ENCODE measurements at regions not wholly inside any gene's neighbourhood (a gene's known extent, or its start where the extent isn't known, plus 50 kb on each side); places are given as distances from the start of the nearest gene placed in this dataset.

DNA sequence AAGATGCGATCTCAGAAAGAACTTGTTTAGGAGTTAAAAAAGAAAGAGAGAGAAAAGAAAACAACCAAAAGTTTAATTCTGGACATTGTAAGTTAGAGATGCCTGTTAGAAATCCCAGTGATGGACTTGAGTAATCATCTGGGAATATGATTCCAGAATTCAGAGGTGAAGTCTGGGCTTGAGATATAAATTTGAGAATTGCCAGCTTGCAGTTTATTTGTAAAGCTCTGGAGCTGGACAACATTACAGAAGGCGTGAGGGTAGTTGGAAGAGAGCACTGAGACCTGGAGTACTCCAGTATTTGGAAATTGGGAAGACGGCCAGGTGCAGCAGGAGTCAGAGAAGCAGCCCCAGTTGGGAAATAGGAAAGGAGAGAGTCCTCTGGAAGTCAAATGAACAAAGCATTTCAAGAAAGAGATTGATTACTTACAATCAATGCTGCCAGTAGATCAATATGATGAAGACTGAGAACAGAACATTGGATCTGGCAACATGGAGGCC lies 128.8 kb upstream of the ARHGAP28 start:
- Histone ChIP-seq H2AFZ (ENCODE audit: low read length) (no peak overlapping the region), H3K4me2 (ENCODE audit: low read depth, low read length, poor library complexity, severe bottlenecking) (no peak overlapping the region), H3K9me2 (replicated peaks; ENCODE audit: low read depth, low read length) (no peaks in the 10 kb centered on the region), H3K4me1 (ENCODE audit: insufficient read depth, low read length, poor library complexity, severe bottlenecking) (no peaks in the 10 kb centered on the region), H4K20me1 (ENCODE audit: insufficient read depth, low read length, poor library complexity, severe bottlenecking) (no peaks in the 10 kb centered on the region), H3K4me3 (ENCODE audit: low read length, poor library complexity, severe bottlenecking) (no peak overlapping the region), H3K36me3 (ENCODE audit: insufficient read depth, low read length) (no peaks in the 10 kb centered on the region), H3K9ac (ENCODE audit: low read depth, low read length, poor library complexity, severe bottlenecking) (no peak overlapping the region), H3F3A (ENCODE audit: low read depth) (no peaks in the 10 kb centered on the region), H3K27me3 (ENCODE audit: insufficient read depth, low read length, poor library complexity, severe bottlenecking) (no peaks in the 10 kb centered on the region), H3K9me3 (ENCODE audit: insufficient read depth, low read depth, low read length) (0 out of 2 replicates have a peak, but pooled peaks cover 3% of the 10 kb centered on the region), H3K79me2 (ENCODE audit: insufficient read depth, low read length) (no peaks in the 10 kb centered on the region)
- TF ChIP-seq, protein P1, sequence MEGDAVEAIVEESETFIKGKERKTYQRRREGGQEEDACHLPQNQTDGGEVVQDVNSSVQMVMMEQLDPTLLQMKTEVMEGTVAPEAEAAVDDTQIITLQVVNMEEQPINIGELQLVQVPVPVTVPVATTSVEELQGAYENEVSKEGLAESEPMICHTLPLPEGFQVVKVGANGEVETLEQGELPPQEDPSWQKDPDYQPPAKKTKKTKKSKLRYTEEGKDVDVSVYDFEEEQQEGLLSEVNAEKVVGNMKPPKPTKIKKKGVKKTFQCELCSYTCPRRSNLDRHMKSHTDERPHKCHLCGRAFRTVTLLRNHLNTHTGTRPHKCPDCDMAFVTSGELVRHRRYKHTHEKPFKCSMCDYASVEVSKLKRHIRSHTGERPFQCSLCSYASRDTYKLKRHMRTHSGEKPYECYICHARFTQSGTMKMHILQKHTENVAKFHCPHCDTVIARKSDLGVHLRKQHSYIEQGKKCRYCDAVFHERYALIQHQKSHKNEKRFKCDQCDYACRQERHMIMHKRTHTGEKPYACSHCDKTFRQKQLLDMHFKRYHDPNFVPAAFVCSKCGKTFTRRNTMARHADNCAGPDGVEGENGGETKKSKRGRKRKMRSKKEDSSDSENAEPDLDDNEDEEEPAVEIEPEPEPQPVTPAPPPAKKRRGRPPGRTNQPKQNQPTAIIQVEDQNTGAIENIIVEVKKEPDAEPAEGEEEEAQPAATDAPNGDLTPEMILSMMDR (conservative IDR thresholded peaks at IDR 0.05; ENCODE audit: low read length) = no peak
- TF ChIP-seq EZH2phosphoT487 (IDR thresholded peaks at IDR 0.05; ENCODE audit: borderline replicate concordance) = no peak

DNA sequence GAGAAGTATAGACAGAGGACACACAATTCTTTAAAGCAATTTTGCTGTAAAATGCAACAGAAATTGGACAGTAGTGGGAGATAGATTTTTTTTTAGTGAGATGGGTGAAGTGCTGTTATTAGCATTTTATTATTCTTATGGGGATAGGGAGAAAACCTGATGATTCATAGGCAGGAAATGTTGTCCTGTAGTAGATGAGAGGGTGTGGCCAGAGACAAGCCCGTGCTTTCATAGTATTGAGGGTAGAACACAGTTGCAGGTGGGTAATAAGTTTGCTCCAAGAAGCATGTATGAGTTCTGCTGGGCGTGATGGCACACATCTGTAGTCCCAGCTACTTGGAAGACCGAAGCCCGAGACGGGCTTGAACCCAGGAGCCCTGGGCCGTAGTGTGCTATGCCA lies 128.3 kb upstream of the ARHGAP28 start:
- Histone ChIP-seq H3F3A (ENCODE audit: low read depth) (no peaks in the 10 kb centered on the region), H3K4me1 (ENCODE audit: insufficient read depth, low read length, poor library complexity, severe bottlenecking) (no peaks in the 10 kb centered on the region), H3K27me3 (ENCODE audit: insufficient read depth, low read length, poor library complexity, severe bottlenecking) (no peaks in the 10 kb centered on the region), H3K4me3 (ENCODE audit: low read length, poor library complexity, severe bottlenecking) (no peak overlapping the region), H3K9me2 (replicated peaks; ENCODE audit: low read depth, low read length) (no peaks in the 10 kb centered on the region), H3K4me2 (ENCODE audit: low read depth, low read length, poor library complexity, severe bottlenecking) (no peak overlapping the region), H3K79me2 (ENCODE audit: insufficient read depth, low read length) (no peaks in the 10 kb centered on the region), H4K20me1 (ENCODE audit: insufficient read depth, low read length, poor library complexity, severe bottlenecking) (no peaks in the 10 kb centered on the region), H2AFZ (ENCODE audit: low read length) (no peak overlapping the region), H3K9ac (ENCODE audit: low read depth, low read length, poor library complexity, severe bottlenecking) (no peak overlapping the region), H3K9me3 (ENCODE audit: insufficient read depth, low read depth, low read length) (0 out of 2 replicates have a peak, but pooled peaks cover 3% of the 10 kb centered on the region), H3K36me3 (ENCODE audit: insufficient read depth, low read length) (no peaks in the 10 kb centered on the region)
- TF ChIP-seq EZH2phosphoT487 (IDR thresholded peaks at IDR 0.05; ENCODE audit: borderline replicate concordance) = no peak
- TF ChIP-seq, protein P1 (conservative IDR thresholded peaks at IDR 0.05; ENCODE audit: low read length) = no peak

DNA sequence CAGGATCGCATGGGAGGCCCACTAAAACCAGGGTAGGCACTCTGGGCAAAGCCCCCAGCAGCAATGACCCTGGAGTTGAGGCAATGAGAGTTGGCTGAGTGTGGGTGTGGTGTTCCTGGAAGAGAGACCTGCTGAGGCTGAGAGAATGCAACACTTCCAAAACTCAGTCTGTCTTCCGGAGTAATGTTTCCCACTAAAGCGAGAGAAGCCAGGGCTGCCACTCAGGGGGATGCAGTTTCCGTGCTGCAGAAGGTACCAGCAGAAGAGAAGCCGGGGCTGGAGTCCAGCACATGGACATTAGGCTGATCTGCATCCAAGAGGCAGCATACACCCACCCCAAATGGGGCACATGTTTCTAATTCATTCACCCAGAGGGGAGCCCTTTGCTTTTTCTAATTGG lies 127.2 kb upstream of the ARHGAP28 start:
- no peak for TF ChIP-seq EZH2phosphoT487 (IDR thresholded peaks at IDR 0.05; ENCODE audit: borderline replicate concordance)
- TF ChIP-seq, protein P1 (conservative IDR thresholded peaks at IDR 0.05; ENCODE audit: low read length) = no peak
- Histone ChIP-seq H4K20me1 (ENCODE audit: insufficient read depth, low read length, poor library complexity, severe bottlenecking) (no peaks in the 10 kb centered on the region), H3K79me2 (ENCODE audit: insufficient read depth, low read length) (no peaks in the 10 kb centered on the region), H3K4me2 (ENCODE audit: low read depth, low read length, poor library complexity, severe bottlenecking) (no peak overlapping the region), H3K36me3 (ENCODE audit: insufficient read depth, low read length) (no peaks in the 10 kb centered on the region), H2AFZ (ENCODE audit: low read length) (no peak overlapping the region), H3K9me2 (replicated peaks; ENCODE audit: low read depth, low read length) (no peaks in the 10 kb centered on the region), H3K27me3 (ENCODE audit: insufficient read depth, low read length, poor library complexity, severe bottlenecking) (no peaks in the 10 kb centered on the region), H3K4me1 (ENCODE audit: insufficient read depth, low read length, poor library complexity, severe bottlenecking) (no peaks in the 10 kb centered on the region), H3K9ac (ENCODE audit: low read depth, low read length, poor library complexity, severe bottlenecking) (no peak overlapping the region), H3K4me3 (ENCODE audit: low read length, poor library complexity, severe bottlenecking) (no peak overlapping the region), H3F3A (ENCODE audit: low read depth) (no peaks in the 10 kb centered on the region), H3K9me3 (ENCODE audit: insufficient read depth, low read depth, low read length) (0 out of 2 replicates have a peak, but pooled peaks cover 3% of the 10 kb centered on the region)

Data from Loucy (cell line).